ENCODE measurements at regions not wholly inside any gene's neighbourhood (a gene's known extent, or its start where the extent isn't known, plus 50 kb on each side); places are given as distances from the start of the nearest gene placed in this dataset.
"Not testable (repeated sequence)": the region's sequence is repeated elsewhere in the genome, so short reads cannot be mapped to it uniquely, and the experiment has no call there.

- CTCF ChIA-PET = no interaction called here
Observed at GRCh38 chr4:49516796-49517195, 530.7 kb downstream of the CWH43 start.

GRCh38 chr4:49517485-49518205, 531.6 kb downstream of the CWH43 start:
- intact Hi-C loops (cut with micrococcal nuclease; ENCODE audit: unreplicated experiment); BruUV-seq (replicated peaks); H3K27me3 Mint-ChIP-seq (ENCODE audit: unreplicated experiment); H3K4me1 Mint-ChIP-seq (ENCODE audit: low read depth, unreplicated experiment); DNase-seq; H3K27ac Mint-ChIP-seq (ENCODE audit: unreplicated experiment); H3K36me3 Mint-ChIP-seq (ENCODE audit: insufficient read depth, unreplicated experiment); CTCF ChIA-PET; H3K4me3 Mint-ChIP-seq (ENCODE audit: low read depth, unreplicated experiment): not testable (repeated sequence)
- peaks cover 26% of the 10 kb centered on the region for H3K9me3 Mint-ChIP-seq (ENCODE audit: low read depth, unreplicated experiment)

More at GRCh38 chr4:49516796-49517195, 530.7 kb downstream of the CWH43 start:
- no peak for TF ChIP-seq CTCF (IDR thresholded peaks at IDR 0.05; ENCODE audit: unreplicated experiment)
- Mint-ChIP-seq H3K9me3 (ENCODE audit: low read depth, unreplicated experiment) (peaks cover 26% of the 10 kb centered on the region), H3K27ac (ENCODE audit: unreplicated experiment) (no peak overlapping the region), H3K4me3 (ENCODE audit: low read depth, unreplicated experiment) (no peak overlapping the region), H3K27me3 (ENCODE audit: unreplicated experiment) (no peaks in the 10 kb centered on the region), H3K36me3 (ENCODE audit: insufficient read depth, unreplicated experiment) (no peaks in the 10 kb centered on the region), H3K4me1 (ENCODE audit: low read depth, unreplicated experiment) (no peaks in the 10 kb centered on the region)
- DNase-seq = no peak
- intact Hi-C loops (cut with micrococcal nuclease; ENCODE audit: unreplicated experiment) = no loop called here
- BruUV-seq (replicated peaks) = no TSS peak

GRCh38 chr4:49519150-49520035, 533.3 kb downstream of the CWH43 start:
- BruUV-seq (replicated peaks); H3K4me1 Mint-ChIP-seq (ENCODE audit: low read depth, unreplicated experiment); DNase-seq; H3K4me3 Mint-ChIP-seq (ENCODE audit: low read depth, unreplicated experiment); H3K27me3 Mint-ChIP-seq (ENCODE audit: unreplicated experiment); intact Hi-C loops (cut with micrococcal nuclease; ENCODE audit: unreplicated experiment); H3K36me3 Mint-ChIP-seq (ENCODE audit: insufficient read depth, unreplicated experiment); CTCF ChIA-PET; H3K27ac Mint-ChIP-seq (ENCODE audit: unreplicated experiment): not testable (repeated sequence)
- H3K9me3 Mint-ChIP-seq (ENCODE audit: low read depth, unreplicated experiment) = peaks cover 15% of the 10 kb centered on the region

- not testable (repeated sequence) for BruUV-seq (replicated peaks); H3K9me3 Mint-ChIP-seq (ENCODE audit: low read depth, unreplicated experiment)
Observed at GRCh38 chr4:49523816-49524765, 538.0 kb downstream of the CWH43 start.

GRCh38 chr4:49558916-49559676, 573.0 kb downstream of the CWH43 start:
- DNase-seq; H3K4me3 Mint-ChIP-seq (ENCODE audit: low read depth, unreplicated experiment); H3K4me1 Mint-ChIP-seq (ENCODE audit: low read depth, unreplicated experiment); CTCF ChIA-PET; H3K9me3 Mint-ChIP-seq (ENCODE audit: low read depth, unreplicated experiment); H3K27me3 Mint-ChIP-seq (ENCODE audit: unreplicated experiment); BruUV-seq (replicated peaks); intact Hi-C loops (cut with micrococcal nuclease; ENCODE audit: unreplicated experiment); H3K27ac Mint-ChIP-seq (ENCODE audit: unreplicated experiment); H3K36me3 Mint-ChIP-seq (ENCODE audit: insufficient read depth, unreplicated experiment): not testable (repeated sequence)

More at GRCh38 chr4:49523816-49524765, 538.0 kb downstream of the CWH43 start:
- H3K4me3 Mint-ChIP-seq (ENCODE audit: low read depth, unreplicated experiment); intact Hi-C loops (cut with micrococcal nuclease; ENCODE audit: unreplicated experiment); H3K36me3 Mint-ChIP-seq (ENCODE audit: insufficient read depth, unreplicated experiment); DNase-seq; H3K27me3 Mint-ChIP-seq (ENCODE audit: unreplicated experiment); H3K4me1 Mint-ChIP-seq (ENCODE audit: low read depth, unreplicated experiment); H3K27ac Mint-ChIP-seq (ENCODE audit: unreplicated experiment); CTCF ChIA-PET: not testable (repeated sequence)

- DNase-seq = not testable (repeated sequence)
Observed at GRCh38 chr4:49560131-49560816, 574.2 kb downstream of the CWH43 start.

GRCh38 chr4:49560883-49561282, 574.8 kb downstream of the CWH43 start:
- CTCF ChIA-PET; DNase-seq; H3K4me1 Mint-ChIP-seq (ENCODE audit: low read depth, unreplicated experiment); H3K36me3 Mint-ChIP-seq (ENCODE audit: insufficient read depth, unreplicated experiment); H3K27me3 Mint-ChIP-seq (ENCODE audit: unreplicated experiment); H3K9me3 Mint-ChIP-seq (ENCODE audit: low read depth, unreplicated experiment); H3K4me3 Mint-ChIP-seq (ENCODE audit: low read depth, unreplicated experiment); BruUV-seq (replicated peaks); H3K27ac Mint-ChIP-seq (ENCODE audit: unreplicated experiment); intact Hi-C loops (cut with micrococcal nuclease; ENCODE audit: unreplicated experiment): not testable (repeated sequence)

More at GRCh38 chr4:49560131-49560816, 574.2 kb downstream of the CWH43 start:
- H3K27ac Mint-ChIP-seq (ENCODE audit: unreplicated experiment); intact Hi-C loops (cut with micrococcal nuclease; ENCODE audit: unreplicated experiment); H3K4me3 Mint-ChIP-seq (ENCODE audit: low read depth, unreplicated experiment); CTCF ChIA-PET; BruUV-seq (replicated peaks); H3K36me3 Mint-ChIP-seq (ENCODE audit: insufficient read depth, unreplicated experiment); H3K9me3 Mint-ChIP-seq (ENCODE audit: low read depth, unreplicated experiment); H3K27me3 Mint-ChIP-seq (ENCODE audit: unreplicated experiment); H3K4me1 Mint-ChIP-seq (ENCODE audit: low read depth, unreplicated experiment): not testable (repeated sequence)

- CTCF ChIA-PET; intact Hi-C loops (cut with micrococcal nuclease; ENCODE audit: unreplicated experiment); H3K4me1 Mint-ChIP-seq (ENCODE audit: low read depth, unreplicated experiment); H3K27ac Mint-ChIP-seq (ENCODE audit: unreplicated experiment); BruUV-seq (replicated peaks); H3K27me3 Mint-ChIP-seq (ENCODE audit: unreplicated experiment); H3K4me3 Mint-ChIP-seq (ENCODE audit: low read depth, unreplicated experiment); DNase-seq; H3K36me3 Mint-ChIP-seq (ENCODE audit: insufficient read depth, unreplicated experiment): not testable (repeated sequence)
- peaks cover 17% of the 10 kb centered on the region for H3K9me3 Mint-ChIP-seq (ENCODE audit: low read depth, unreplicated experiment)
Observed at GRCh38 chr4:49570248-49570647, 584.2 kb downstream of the CWH43 start.
